SKM-1 treated with dmso at 0.1 percent for 144 hours (cell line): ENCODE measurements at regions not wholly inside any gene's neighbourhood (a gene's known extent, or its start where the extent isn't known, plus 50 kb on each side); places are given as distances from the start of the nearest gene placed in this dataset.
"Not testable (repeated sequence)": the region's sequence is repeated elsewhere in the genome, so short reads cannot be mapped to it uniquely, and the experiment has no call there.

ENCODE experiments used
- DNase-seq: peaks from one replicate; lab custom pipeline; 2025; ENCODE audit not compliant: unreplicated experiment; lab: John Stamatoyannopoulos, UW

DNA sequence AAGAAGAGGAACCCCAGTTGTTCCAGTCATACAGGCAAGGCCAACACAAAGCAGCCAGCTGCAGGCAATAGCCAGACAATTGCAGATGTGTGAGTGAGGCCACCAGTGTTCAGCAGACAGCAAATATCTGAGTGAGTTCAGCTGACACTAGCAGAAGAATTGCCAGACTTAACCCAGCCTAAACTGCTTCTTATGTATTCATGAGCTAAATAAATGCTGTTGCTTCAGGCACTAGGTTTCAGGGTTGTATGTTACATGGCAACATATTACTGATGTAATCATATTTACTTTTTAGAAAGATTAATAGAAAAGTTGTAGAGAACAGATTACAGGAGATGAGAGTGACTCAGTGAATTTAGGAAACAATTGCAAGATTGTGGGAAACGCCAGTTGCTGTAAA is 129.8 kb upstream of the CHODL start:
- DNase-seq, result no peak

GRCh38 chr21:18104802-18105201 is 139.8 kb upstream of the CHODL start:
- DNase-seq, result no peak

DNA sequence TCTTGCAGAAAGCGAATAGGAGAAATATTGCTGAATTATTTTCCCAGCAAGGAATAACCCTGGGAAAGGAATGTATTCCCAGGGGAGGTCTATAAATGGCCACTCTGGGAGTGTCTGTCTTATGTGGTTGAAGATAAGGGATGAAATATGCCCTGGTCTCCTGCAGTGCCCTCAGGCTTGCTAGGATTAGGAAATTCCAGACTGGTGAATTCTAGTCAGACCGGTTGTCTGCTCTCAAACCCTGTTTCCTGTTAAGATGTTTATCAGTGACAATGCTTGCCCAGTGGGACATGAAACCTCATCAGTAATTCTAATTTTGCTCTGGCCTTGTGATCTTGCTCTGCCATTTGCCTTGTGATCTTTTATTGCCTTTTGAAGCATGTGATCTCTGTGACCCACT is 148.2 kb upstream of the CHODL start:
- not testable (repeated sequence) for DNase-seq

GRCh38 chr21:18089786-18090185 is 154.8 kb upstream of the CHODL start:
- no peak for DNase-seq

GRCh38 chr21:18070392-18070791 is 174.2 kb upstream of the CHODL start:
- no peak for DNase-seq

DNA sequence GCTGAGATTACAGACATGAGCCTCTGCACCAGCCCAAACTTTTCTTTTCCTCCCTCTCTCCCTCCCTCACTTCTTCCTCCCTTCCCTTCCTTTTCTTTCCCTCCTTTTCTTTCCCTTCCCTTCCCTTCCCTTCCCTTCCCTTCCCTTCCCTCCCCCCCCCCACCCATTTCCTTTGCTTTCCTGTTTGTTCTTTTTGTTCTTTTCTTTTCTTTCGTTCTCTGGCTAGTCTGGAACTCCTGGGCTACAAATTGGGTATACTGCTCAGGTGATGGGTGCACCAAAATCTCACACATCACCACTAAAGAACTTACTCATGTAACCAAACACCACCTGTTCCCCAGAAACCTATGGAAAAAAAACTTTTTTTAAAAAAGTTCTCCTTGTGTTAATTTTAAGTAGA is 174.8 kb upstream of the CHODL start:
- no peak for DNase-seq

GRCh38 chr21:18060402-18060801 is 184.2 kb upstream of the CHODL start:
- no peak for DNase-seq

DNA sequence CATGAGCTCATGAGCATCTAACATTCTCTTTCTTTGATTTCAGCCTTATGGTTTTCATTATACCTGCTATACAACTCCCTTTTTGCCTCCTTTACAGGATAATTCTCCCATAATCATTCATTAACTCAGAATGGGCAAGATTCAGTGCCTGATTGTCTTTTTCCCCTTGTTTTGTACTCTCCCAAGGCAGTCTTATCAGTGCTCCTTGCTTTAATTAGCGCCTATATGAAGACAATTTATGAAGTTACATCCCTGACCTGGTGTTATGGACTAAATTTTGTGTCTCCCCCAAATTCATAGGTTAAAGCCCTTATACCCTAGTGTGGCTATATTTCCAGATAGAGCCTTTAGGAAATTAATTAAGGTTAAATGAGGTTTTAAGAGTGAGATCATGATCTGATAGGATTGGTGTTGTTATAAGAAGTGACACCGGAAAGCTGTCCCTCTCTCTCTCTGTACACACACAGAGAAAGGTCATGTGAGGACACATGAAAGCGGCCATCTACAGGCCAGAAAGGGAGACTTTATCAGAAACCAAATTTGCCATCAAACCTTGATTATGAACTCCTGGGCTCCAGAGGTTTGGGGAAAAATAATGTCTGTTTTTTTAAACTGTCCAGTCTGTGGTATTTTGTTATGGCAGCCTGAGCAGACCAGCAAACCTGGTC is 185.8 kb upstream of the CHODL start:
- DNase-seq, result no peak

GRCh38 chr21:18053151-18053550 is 191.5 kb upstream of the CHODL start:
- no peak for DNase-seq

DNA sequence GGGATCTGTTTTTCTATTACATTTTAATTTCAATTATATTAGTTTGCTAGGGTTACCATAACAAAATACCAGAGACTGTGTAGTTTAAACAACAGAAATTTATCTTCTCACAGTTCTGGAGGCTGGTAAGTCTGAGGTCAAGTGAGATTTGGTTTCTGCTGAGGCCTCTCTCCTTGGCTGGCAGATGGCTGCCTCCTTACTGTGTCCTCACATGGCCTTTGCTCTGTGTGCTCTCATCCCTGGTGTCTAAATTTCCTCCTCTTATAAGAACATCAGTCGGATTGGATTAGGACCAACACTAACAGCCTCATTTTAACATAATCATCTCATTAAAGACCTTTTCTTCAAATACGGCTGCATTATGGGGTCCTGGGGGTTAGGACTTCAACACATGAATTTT is 195.2 kb upstream of the CHODL start:
- DNase-seq, result no peak

GRCh38 chr21:18041012-18041411 is 203.6 kb upstream of the CHODL start:
- no peak for DNase-seq

- DNase-seq, result no peak
Measured at GRCh38 chr21:18030248-18030647, 211.1 kb upstream of the C21orf91 start.

DNA sequence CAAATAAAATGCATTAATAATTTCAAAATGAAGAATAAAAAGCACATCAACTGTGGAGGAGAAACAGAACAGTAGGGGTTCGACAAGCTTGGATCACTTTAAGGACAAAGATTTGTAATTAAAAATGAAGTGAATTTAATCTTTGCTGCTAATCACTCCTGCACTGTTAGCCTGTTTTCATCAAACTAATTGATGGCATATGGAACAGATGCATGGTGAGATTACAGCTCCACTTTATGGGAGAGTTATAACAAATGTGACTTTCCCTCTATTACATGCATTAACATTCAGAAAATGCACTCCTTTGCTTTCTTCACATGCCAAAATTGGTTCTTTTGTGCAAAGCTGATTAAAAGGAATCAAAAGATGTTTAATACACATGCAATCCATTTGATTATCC is 207.2 kb upstream of the C21orf91 start:
- DNase-seq, result no peak

DNA sequence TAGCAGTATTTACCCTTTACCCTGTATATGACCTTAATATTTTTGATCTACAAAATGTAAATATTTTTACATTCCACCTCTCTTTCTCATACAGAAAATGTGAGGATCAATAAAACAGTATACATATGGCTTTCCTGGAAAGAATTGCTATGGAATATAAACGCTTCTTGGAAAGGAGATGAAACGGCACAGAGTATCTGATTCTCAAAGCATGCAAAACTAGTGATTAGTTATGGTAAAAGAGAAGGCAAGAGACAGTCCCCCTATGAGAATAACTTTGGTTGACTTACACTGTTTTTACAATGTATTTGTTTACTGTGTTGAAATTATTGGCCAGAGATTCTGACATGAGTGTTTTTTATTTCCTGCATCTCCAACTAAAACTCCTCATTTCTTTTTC is 204.6 kb upstream of the C21orf91 start:
- no peak for DNase-seq

DNA sequence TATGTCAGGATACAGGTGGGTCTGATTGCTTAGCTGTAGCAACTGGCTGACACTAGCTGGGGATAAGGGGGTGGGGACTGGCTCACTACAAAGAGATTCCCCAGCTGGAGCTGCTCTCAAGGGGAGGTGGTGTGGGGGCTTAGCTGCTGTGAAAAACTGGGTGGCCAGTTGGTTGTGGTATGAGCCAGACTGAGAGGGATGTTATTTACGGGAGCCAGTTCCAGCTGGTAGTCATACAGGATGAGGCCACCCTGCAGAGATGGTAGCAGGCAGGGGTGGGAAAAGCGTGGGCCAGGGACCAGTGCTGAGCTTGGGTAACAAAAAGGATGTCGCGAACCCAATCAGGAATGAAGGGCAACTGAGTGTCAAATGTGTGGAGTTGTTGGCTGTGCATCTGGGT is 204.0 kb upstream of the C21orf91 start:
- DNase-seq, result no peak

DNA sequence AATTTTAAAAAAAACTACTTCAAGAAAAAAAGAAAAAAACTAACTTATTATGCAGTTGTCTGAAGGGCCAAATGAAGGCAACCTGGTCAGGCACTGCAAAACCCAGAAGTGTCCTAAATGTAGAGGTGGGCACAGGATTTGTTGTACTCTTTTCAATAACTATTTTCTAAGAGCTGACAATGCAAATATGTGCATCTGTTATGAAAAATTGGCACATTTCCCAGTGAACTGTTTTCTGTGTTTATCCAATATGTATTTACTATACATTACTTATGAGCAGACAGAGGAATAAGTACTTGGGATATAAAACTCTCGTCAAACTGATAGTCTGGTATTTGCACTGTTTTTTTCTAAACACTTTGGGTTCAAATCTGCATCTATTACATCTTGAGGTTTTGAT is 188.0 kb upstream of the C21orf91 start:
- DNase-seq, result no peak

DNA sequence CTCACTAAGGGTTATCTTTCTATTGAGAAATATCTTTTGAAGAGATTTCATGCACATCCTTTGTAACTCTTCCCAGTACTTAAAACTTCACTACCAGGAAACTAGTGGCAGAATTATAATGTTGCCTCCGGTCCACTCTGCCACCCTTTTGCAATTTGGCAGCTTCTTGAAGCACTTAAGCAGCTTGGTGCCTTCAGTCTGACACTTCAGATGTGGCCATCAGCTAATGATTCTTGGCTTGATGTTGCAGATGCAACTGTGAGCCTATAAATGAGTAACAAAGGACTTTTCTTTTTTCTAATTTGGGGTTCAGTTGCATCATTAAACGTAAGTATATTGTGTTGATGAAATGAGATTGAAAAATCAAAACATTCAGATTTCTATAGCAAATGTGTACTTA is 187.5 kb upstream of the C21orf91 start:
- no peak for DNase-seq

DNA sequence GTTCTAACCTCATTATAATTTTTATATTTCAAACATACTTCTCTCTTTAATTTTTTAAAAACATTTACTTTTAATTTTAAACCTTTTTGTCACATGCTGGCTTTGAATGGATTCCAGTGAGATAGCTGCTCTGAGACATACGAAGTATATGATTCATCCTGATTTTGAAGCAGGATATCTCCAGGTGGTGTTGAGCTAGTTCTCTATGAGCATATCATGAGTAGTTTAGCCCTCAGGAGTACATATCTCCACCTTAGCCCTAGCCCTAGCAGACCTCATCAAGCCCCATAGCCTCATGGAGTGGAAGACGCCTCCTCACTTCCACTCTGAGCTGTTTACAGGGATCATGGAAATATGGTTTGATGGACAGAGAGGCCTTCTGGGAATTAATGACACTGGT is 183.2 kb upstream of the C21orf91 start:
- no peak for DNase-seq

- no peak for DNase-seq
Measured at GRCh38 chr21:18000981-18001686, 182.0 kb upstream of the C21orf91 start.

DNA sequence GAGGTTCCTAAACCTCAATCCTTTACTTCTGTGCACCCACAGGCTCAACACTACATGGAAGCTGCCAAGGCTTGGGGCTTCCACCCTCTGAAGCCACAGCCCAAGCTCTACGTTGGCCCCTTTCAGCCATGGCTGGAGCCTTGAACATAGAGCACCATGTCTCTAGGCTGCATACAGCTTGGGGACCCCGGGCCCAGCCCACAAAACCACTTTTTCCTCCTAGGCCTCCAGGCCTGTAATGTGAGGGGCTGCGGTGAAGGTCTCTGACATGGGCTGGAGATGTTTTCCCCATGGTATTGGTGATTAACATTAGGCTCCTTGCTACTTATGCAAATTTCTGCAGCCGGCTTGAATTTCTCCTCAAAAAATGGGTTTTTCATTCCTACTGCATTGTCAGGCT is 179.4 kb upstream of the C21orf91 start:
- DNase-seq, result not testable (repeated sequence)

DNA sequence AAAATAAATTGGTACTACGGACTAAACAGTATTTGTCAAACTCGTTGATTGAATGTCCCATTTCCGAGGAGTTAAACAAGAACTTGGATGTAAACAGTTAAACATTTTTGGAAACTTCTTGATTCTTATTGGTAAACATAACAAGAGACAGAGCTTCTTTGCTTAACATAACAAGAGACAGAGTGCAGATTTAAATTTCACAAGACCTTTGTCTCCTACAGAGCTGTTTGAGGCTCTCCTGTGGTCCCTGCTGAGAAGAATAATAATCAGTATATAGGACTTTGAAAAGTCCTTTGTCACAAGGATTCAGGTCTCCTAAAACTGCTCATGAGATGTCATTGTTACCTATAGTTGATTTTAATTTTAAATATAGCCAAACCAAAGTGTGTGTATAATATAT is 170.6 kb upstream of the C21orf91 start:
- no peak for DNase-seq

DNA sequence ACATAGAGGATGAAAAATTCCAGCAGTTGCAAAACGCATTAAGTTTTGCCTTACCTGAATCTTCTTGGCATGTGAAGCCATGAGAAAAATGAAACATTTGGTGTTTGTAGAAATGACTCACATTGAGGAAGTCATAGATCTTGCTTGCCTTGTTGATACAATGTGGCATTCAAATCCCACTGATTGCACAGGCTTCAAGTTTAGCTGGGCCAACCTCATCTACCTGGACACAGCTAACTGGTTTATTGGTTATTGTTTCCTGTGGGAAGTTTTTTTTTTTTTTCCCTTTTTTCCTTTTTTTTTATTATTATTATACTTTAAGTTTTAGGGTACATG is 168.9 kb upstream of the C21orf91 start:
- DNase-seq, result no peak
